PC-9 (cell line): ENCODE measurements at regions not wholly inside any gene's neighbourhood (a gene's known extent, or its start where the extent isn't known, plus 50 kb on each side); places are given as distances from the start of the nearest gene placed in this dataset.

ENCODE experiments used
- BruUV-seq: library from RNA; stranded (reverse); fragments of 400-500 nt; replicated peaks from 2 replicates; lab custom pipeline; 2021; lab: Mats Ljungman, UMichigan
- CTCF ChIA-PET: fragments of 300-600 bp; sonication (Branson Sonifier 250); formaldehyde crosslinking; loops from one replicate; lab custom pipeline; 2022; ENCODE audit warnings: antibody characterized with exemption; lab: Charles Lee
- POLR2A ChIA-PET: fragments of 300-600 bp; sonication (Branson Sonifier 250); formaldehyde crosslinking; loops from one replicate; lab custom pipeline; 2022; ENCODE audit warnings: antibody characterized with exemption; ENCODE audit not compliant: unreplicated experiment; lab: Charles Lee
- DNase-seq, 2 experiments: peaks; one replicate each; pipeline versions ENCODE4 v3.0.0 to v3.0.0-alpha.2; 2015 to 2022; ENCODE audit warnings: mixed read lengths in 1 of 2
- H2AFZ ChIP-seq: fragments of 200-600 bp; sonication (generic); 2 replicates; pipeline ENCODE4 v1.8.1; 2017; ENCODE audit warnings: antibody characterized with exemption
- H3F3A ChIP-seq: fragments of 200-600 bp; sonication (generic); 2 replicates; pipeline ENCODE4 v1.8.1; 2017; ENCODE audit warnings: antibody characterized with exemption, mild to moderate bottlenecking, low read depth; ENCODE audit not compliant: insufficient read depth
- H3K27ac ChIP-seq: fragments of 200-600 bp; sonication (generic); 2 replicates; pipeline ENCODE4 v1.6.1; 2016; ENCODE audit warnings: mixed run types
- H3K27me3 ChIP-seq: fragments of 200-600 bp; sonication (generic); 2 replicates; pipeline ENCODE4 v1.6.1; 2016; ENCODE audit warnings: low read depth, mixed run types; ENCODE audit not compliant: insufficient read depth
- H3K36me3 ChIP-seq: fragments of 200-600 bp; sonication (generic); 2 replicates; pipeline ENCODE4 v1.6.1; 2016; ENCODE audit warnings: low read depth, mixed run types
- H3K4me1 ChIP-seq: fragments of 200-600 bp; sonication (generic); replicated peaks from 2 replicates; pipeline ENCODE4 v1.6.1; 2016; ENCODE audit warnings: mixed run types; ENCODE audit not compliant: insufficient read depth
- H3K4me2 ChIP-seq: fragments of 200-600 bp; sonication (generic); 2 replicates; pipeline ENCODE4 v1.6.1; 2017; ENCODE audit warnings: mixed run types
- H3K4me3 ChIP-seq: fragments of 200-600 bp; sonication (generic); 2 replicates; pipeline ENCODE4 v1.6.1; 2016; ENCODE audit warnings: mixed run types
- H3K79me2 ChIP-seq: fragments of 200-600 bp; sonication (generic); 2 replicates; pipeline ENCODE4 v1.6.1; 2017; ENCODE audit warnings: low read depth, mixed run types
- H3K9me2 ChIP-seq: fragments of 200-600 bp; sonication (generic); 2 replicates; pipeline ENCODE4 v1.8.1; 2017; ENCODE audit warnings: mild to moderate bottlenecking; ENCODE audit not compliant: insufficient read depth
- H3K9me3 ChIP-seq: fragments of 200-600 bp; sonication (generic); 2 replicates; pipeline ENCODE4 v1.8.1; 2016; ENCODE audit warnings: low read depth; ENCODE audit not compliant: insufficient read depth
- H4K20me1 ChIP-seq: fragments of 200-600 bp; sonication (generic); 2 replicates; pipeline ENCODE4 v1.8.1; 2017; ENCODE audit not compliant: insufficient read depth
- EZH2 ChIP-seq: fragments of 200-600 bp; sonication (generic); IDR thresholded peaks from 2 replicates; pipeline ENCODE4 v1.8.0; 2017; ENCODE audit warnings: antibody characterized with exemption, low read depth
- intact Hi-C: fragments of 100-400 bp; cut with micrococcal nuclease; formaldehyde crosslinking; loops from one replicate; pipeline ENCODE4 v1.10.0; 2022; ENCODE audit not compliant: unreplicated experiment
- TF ChIP-seq, protein P1 (sequence below): fragments of 200-600 bp; sonication (generic); conservative IDR thresholded peaks from 2 replicates; pipeline ENCODE4 v1.6.1; 2017; ENCODE audit warnings: mixed run types, antibody characterized with exemption, mild to moderate bottlenecking, moderate library complexity

DNA sequence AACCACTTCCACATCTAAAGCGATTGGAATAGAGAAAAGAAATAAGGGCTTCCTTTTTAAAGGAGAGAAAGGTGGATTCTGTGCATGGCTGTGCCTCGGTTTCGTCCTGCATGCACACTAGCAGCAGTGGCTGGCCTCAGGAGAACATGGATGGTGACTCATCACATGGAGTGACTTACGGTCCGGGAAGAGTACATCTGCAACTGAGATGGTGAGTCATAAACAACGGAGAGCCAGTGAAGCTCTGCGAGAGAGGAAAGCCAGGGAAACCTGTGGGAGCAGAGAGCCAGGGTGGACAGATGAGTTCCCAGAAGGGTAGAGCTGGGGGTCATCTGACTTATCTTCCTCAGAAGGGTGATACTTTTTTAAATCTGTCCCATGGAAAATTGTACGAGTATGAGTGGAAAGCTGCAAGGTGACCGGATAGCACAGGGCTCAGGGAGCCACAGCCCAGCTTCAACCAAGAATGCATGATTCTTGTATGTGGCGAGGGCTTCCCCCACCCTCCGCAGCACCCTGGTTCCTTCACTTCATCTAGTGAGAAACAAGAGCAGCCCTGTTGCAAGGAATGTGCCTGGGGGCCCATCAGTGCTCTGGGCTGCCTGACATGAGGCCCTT, 259.1 kb downstream of the KLF6 start:
- no peaks in the 10 kb centered on the region for H3K9me3 ChIP-seq
- no peak overlapping the region for H3K4me3 ChIP-seq
- no peaks in the 10 kb centered on the region for H3F3A ChIP-seq
- no peaks in the 10 kb centered on the region for H3K79me2 ChIP-seq
- ChIA-PET POLR2A (no interaction called here), CTCF (no interaction called here)
- H3K4me2 ChIP-seq, result no peak overlapping the region
- no peak overlapping the region for H2AFZ ChIP-seq
- peak; percentile 55 to 71 for DNase-seq
- BruUV-seq, result no TSS peak
- TF ChIP-seq EZH2, result no peak
- TF ChIP-seq, protein P1, sequence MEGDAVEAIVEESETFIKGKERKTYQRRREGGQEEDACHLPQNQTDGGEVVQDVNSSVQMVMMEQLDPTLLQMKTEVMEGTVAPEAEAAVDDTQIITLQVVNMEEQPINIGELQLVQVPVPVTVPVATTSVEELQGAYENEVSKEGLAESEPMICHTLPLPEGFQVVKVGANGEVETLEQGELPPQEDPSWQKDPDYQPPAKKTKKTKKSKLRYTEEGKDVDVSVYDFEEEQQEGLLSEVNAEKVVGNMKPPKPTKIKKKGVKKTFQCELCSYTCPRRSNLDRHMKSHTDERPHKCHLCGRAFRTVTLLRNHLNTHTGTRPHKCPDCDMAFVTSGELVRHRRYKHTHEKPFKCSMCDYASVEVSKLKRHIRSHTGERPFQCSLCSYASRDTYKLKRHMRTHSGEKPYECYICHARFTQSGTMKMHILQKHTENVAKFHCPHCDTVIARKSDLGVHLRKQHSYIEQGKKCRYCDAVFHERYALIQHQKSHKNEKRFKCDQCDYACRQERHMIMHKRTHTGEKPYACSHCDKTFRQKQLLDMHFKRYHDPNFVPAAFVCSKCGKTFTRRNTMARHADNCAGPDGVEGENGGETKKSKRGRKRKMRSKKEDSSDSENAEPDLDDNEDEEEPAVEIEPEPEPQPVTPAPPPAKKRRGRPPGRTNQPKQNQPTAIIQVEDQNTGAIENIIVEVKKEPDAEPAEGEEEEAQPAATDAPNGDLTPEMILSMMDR, result no peak
- no peaks in the 10 kb centered on the region for H3K9me2 ChIP-seq
- intact Hi-C loops, result loop anchor here (5.0 kb wide), 1 partner anchor 34 kb away; no protein-coding TSS in a partner anchor
- H3K27ac ChIP-seq, result 0 out of 2 replicates have a peak overlapping the region, but pooled peaks have one; percentile 21
- no peaks in the 10 kb centered on the region for H4K20me1 ChIP-seq
- peaks cover 4% of the 10 kb centered on the region; the same call in 1 of the 2 replicates for H3K4me1 ChIP-seq
- no peaks in the 10 kb centered on the region for H3K27me3 ChIP-seq
- H3K36me3 ChIP-seq, result no peaks in the 10 kb centered on the region

DNA sequence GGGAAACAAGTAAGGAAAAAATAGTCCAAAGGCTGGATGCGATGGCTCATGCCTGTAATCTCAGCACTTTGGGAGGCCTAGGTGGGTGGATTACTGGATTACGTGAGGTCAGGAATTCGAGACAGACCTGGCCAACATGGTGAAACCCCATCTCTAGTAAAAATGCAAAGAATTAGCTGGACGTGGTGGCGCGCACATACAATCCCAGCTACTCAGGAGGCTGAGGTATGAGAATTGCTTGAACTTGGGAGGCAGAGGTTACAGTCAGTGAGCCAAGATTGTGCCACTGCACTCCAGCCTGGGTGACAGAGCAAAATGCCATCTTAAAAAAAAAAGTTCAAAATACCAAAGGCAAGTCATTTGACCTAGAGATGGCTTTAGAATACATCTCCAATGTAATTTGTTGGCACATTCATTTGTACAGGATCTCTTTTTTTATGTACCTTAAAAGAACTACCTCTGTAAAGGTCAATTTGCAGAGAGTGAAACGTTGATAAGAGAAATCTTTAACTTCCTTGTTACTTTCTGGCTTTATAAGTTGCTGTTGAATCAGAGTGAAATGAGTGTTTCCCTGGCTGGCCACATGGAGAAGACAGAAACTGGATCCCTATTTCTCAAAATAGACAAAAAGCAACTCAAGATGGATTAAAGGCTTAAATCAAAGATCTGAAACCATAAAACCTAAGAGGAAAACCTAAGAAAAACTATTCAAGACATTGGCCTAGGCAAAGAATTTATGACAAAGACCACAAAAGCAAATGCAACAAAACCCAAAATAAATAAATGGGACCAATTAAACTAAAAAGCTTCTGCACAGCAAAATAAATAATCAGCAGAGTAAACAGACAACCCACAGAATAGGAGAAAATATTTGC, 260.7 kb downstream of the KLF6 start:
- intact Hi-C loops, result no loop called here
- H4K20me1 ChIP-seq, result no peaks in the 10 kb centered on the region
- H3K4me3 ChIP-seq, result no peak overlapping the region
- BruUV-seq, result no TSS peak
- H3K4me1 ChIP-seq, result peaks cover 4% of the 10 kb centered on the region; the same call in 1 of the 2 replicates
- DNase-seq, result no peak
- TF ChIP-seq, protein P1, result no peak
- no peaks in the 10 kb centered on the region for H3K36me3 ChIP-seq
- no peaks in the 10 kb centered on the region for H3K9me2 ChIP-seq
- H3K27me3 ChIP-seq, result no peaks in the 10 kb centered on the region
- no peak overlapping the region for H2AFZ ChIP-seq
- ChIA-PET CTCF (interaction anchor here (0.6 kb wide), 1 partner anchor 14 kb away, joined by 3 read pairs; no protein-coding TSS in a partner anchor), POLR2A (no interaction called here)
- no peak overlapping the region for H3K4me2 ChIP-seq
- H3K9me3 ChIP-seq, result no peaks in the 10 kb centered on the region
- H3K27ac ChIP-seq, result 0 out of 2 replicates have a peak overlapping the region, but pooled peaks have one; percentile 12
- no peaks in the 10 kb centered on the region for H3K79me2 ChIP-seq
- no peaks in the 10 kb centered on the region for H3F3A ChIP-seq

DNA sequence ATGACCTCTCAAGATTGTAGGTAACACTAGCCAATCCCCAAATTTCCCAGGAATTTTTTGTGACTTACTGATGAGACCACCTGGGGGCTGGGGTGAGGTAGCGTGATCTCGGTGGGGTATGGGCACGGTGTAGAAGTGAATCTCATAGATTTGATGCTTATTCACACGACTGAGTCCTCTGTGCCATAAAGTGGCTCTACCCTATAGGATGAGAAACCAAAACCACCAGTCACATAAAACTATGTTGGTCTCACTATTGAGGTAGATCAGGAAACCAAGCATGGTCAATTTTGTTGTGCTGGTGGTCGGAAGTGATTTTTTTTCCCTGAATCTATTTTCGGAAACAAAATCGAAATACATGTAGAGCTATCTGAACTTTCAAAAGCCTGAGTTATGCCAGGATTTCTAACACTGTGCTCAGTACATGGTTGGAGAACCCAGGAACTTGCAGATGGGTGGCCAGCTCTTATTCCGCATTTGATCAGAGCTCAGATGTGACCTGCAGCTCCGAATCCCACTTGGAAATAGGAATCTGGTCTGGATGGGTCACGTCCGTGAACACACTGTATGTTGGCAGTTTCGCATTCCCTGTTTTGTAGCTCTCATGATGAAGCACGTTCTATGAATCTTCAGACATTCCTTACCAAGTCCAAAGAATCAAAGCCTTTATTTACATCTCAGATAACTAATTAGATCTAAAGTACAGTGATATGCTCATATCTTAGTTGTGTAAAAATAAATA, 261.5 kb downstream of the KLF6 start:
- TF ChIP-seq EZH2, result no peak
- TF ChIP-seq, protein P1, result no peak
- H2AFZ ChIP-seq, result no peak overlapping the region
- POLR2A ChIA-PET, result no interaction called here
- H3F3A ChIP-seq, result no peaks in the 10 kb centered on the region
- no peaks in the 10 kb centered on the region for H3K36me3 ChIP-seq
- H3K79me2 ChIP-seq, result no peaks in the 10 kb centered on the region
- no peaks in the 10 kb centered on the region for H3K9me2 ChIP-seq
- no peaks in the 10 kb centered on the region for H3K27me3 ChIP-seq
- no TSS peak for BruUV-seq
- H3K4me2 ChIP-seq, result no peak overlapping the region
- CTCF ChIA-PET, result no interaction called here
- no peaks in the 10 kb centered on the region for H3K9me3 ChIP-seq
- H4K20me1 ChIP-seq, result no peaks in the 10 kb centered on the region
- no peak overlapping the region for H3K4me3 ChIP-seq
- H3K4me1 ChIP-seq, result peaks cover 4% of the 10 kb centered on the region; the same call in 1 of the 2 replicates
- H3K27ac ChIP-seq, result no peak overlapping the region
- DNase-seq, result no peak
- intact Hi-C loops, result no loop called here
